Natural killer cell (primary cell): ENCODE measurements at regions not wholly inside any gene's neighbourhood (a gene's known extent, or its start where the extent isn't known, plus 50 kb on each side); places are given as distances from the start of the nearest gene placed in this dataset.

Experiments
- ATAC-seq, 3 donors: fragments of 150-1000 bp in 2 of 3; fragments of 200-7000 bp in 1 of 3; cut with Tn5 transposase; 1 replicate in 1 of 3; 2 replicates in 2 of 3; pipeline ENCODE4 v1.10.0; 2021; ENCODE audit warnings: mild to moderate bottlenecking in 2 of 3, moderate library complexity in 2 of 3
- DNase-seq, 2 donors: peaks; one replicate each; pipeline versions ENCODE4 v3.0.0 to v3.0.0-alpha.2; 2013 to 2021; ENCODE audit warnings: mixed read lengths in 1 of 2
- H3K27ac ChIP-seq: one replicate; pipeline ENCODE4 v1.5.1; 2013; ENCODE audit warnings: mild to moderate bottlenecking, low read length
- H3K27me3 ChIP-seq: one replicate; pipeline ENCODE4 v1.6.1; 2013; ENCODE audit warnings: low read length; ENCODE audit not compliant: control insufficient read depth, insufficient read depth
- H3K36me3 ChIP-seq: one replicate; pipeline ENCODE4 v1.6.1; 2013; ENCODE audit warnings: low read length; ENCODE audit not compliant: control insufficient read depth, insufficient read depth
- H3K4me1 ChIP-seq: one replicate; pipeline ENCODE4 v1.6.1; 2013; ENCODE audit warnings: low read length; ENCODE audit not compliant: control insufficient read depth, insufficient read depth
- H3K4me3 ChIP-seq: one replicate; pipeline ENCODE4 v1.5.1; 2013; ENCODE audit warnings: low read length
- H3K9me3 ChIP-seq: one replicate; pipeline ENCODE4 v1.6.1; 2013; ENCODE audit warnings: low read length; ENCODE audit not compliant: control insufficient read depth, insufficient read depth
- H3K27ac Mint-ChIP-seq, 2 donors: one replicate each; pipeline ENCODE4 v1.8.0; 2022; ENCODE audit warnings: mild to moderate bottlenecking in 2 of 2, mixed read lengths in 2 of 2, moderate library complexity in 1 of 2
- H3K27me3 Mint-ChIP-seq, 2 donors: one replicate each; pipeline ENCODE4 v1.8.0; 2022; ENCODE audit warnings: low read depth in 2 of 2, mixed read lengths in 2 of 2
- H3K36me3 Mint-ChIP-seq: one replicate; pipeline ENCODE4 v1.8.0; 2022; ENCODE audit warnings: mixed read lengths
- H3K4me1 Mint-ChIP-seq, 2 donors: one replicate each; pipeline ENCODE4 v1.8.0; 2022; ENCODE audit warnings: mixed read lengths in 2 of 2
- H3K4me3 Mint-ChIP-seq: one replicate; pipeline ENCODE4 v1.8.0; 2022; ENCODE audit warnings: mild to moderate bottlenecking, moderate library complexity, mixed read lengths
- H3K9me3 Mint-ChIP-seq, 2 donors: one replicate each; pipeline ENCODE4 v1.8.0; 2022; ENCODE audit warnings: mixed read lengths in 2 of 2
- WGBS: methylation state at CpG from one replicate; pipeline ENCODE4 v1.1.7; 2013; ENCODE audit warnings: missing lambda C conversion rate; ENCODE audit not compliant: insufficient coverage; 5-methylcytosine and 5-hydroxymethylcytosine counted together
- intact Hi-C: fragments of 100-400 bp; cut with micrococcal nuclease; formaldehyde crosslinking; loops from one replicate; pipeline ENCODE4 v1.14.2; 2022
- TF ChIP-seq, protein P1 (sequence below): fragments of 200-600 bp; IDR thresholded peaks from one replicate; pipeline ENCODE4 v1.8.0; 2022; ENCODE audit warnings: antibody characterized with exemption

DNA sequence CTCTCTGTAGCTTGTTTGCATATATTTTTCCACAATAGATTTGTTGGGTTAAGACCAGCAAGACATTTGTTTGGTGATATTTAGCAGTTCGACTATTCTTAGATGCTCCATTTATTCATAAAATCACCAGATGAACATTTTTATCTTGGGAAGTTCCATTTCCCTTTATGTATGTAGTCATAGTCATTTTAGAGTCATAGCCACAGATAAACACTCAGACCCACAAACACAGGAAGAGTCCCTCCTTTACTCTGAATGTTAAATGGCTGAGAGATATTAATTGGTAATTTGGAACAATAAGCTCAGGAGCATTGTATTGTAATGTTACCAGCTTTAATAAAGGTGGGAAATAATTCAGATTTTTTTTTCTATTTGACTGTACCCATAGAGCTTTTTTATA lies 1608.7 kb downstream of the STIM2 start:
- H3K4me1 Mint-ChIP-seq: no peaks in the 10 kb centered on the region
- H3K9me3 Mint-ChIP-seq: peaks cover 9 to 14% of the 10 kb centered on the region in 2 donors
- no peak overlapping the region for H3K27ac ChIP-seq
- H3K4me3 ChIP-seq: no peak overlapping the region
- H3K36me3 ChIP-seq: no peaks in the 10 kb centered on the region
- TF ChIP-seq, protein P1, sequence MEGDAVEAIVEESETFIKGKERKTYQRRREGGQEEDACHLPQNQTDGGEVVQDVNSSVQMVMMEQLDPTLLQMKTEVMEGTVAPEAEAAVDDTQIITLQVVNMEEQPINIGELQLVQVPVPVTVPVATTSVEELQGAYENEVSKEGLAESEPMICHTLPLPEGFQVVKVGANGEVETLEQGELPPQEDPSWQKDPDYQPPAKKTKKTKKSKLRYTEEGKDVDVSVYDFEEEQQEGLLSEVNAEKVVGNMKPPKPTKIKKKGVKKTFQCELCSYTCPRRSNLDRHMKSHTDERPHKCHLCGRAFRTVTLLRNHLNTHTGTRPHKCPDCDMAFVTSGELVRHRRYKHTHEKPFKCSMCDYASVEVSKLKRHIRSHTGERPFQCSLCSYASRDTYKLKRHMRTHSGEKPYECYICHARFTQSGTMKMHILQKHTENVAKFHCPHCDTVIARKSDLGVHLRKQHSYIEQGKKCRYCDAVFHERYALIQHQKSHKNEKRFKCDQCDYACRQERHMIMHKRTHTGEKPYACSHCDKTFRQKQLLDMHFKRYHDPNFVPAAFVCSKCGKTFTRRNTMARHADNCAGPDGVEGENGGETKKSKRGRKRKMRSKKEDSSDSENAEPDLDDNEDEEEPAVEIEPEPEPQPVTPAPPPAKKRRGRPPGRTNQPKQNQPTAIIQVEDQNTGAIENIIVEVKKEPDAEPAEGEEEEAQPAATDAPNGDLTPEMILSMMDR: no peak
- no peaks in the 10 kb centered on the region for H3K27me3 ChIP-seq
- no peaks in the 10 kb centered on the region for H3K36me3 Mint-ChIP-seq
- no peaks in the 10 kb centered on the region for H3K9me3 ChIP-seq
- intact Hi-C loops: no loop called here
- WGBS: no CpG with 5 or more reads among the region's 1 CpG
- H3K4me1 ChIP-seq: no peaks in the 10 kb centered on the region
- no peaks in the 10 kb centered on the region for H3K27me3 Mint-ChIP-seq
- no peak overlapping the region for H3K4me3 Mint-ChIP-seq
- no peak for ATAC-seq
- no peak for DNase-seq
- no peak overlapping the region for H3K27ac Mint-ChIP-seq

DNA sequence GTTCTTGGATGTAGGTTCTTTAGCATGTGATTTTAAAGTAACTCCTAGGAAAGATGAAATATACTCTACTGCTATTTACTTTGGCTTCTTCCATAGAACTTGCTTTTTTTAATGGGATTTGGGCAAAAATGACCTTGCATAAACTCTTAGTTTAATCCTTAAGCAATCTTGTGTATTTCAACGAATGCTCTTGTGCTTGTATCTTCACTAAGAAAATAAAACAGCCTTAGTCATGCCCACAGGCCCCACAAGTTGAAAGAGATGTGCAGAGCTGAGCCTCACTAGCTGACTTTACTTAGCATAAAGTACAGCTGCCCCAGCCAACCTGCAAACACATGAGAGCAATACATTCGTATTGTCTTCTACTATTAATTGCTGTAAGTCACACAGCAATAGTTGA lies 1609.2 kb downstream of the STIM2 start:
- Histone ChIP-seq H3K4me3 (no peak overlapping the region), H3K27me3 (no peaks in the 10 kb centered on the region), H3K27ac (no peak overlapping the region), H3K36me3 (no peaks in the 10 kb centered on the region), H3K4me1 (no peaks in the 10 kb centered on the region), H3K9me3 (no peaks in the 10 kb centered on the region)
- ATAC-seq: no peak
- Mint-ChIP-seq H3K4me3 (no peak overlapping the region), H3K27me3 (no peaks in the 10 kb centered on the region), H3K4me1 (no peaks in the 10 kb centered on the region), H3K9me3 (peaks cover 9 to 14% of the 10 kb centered on the region in 2 donors), H3K27ac (no peak overlapping the region), H3K36me3 (no peaks in the 10 kb centered on the region)
- 93% methylated on average over 2 of the region's 2 CpGs for WGBS
- DNase-seq: no peak
- intact Hi-C loops: no loop called here
- TF ChIP-seq, protein P1: no peak

DNA sequence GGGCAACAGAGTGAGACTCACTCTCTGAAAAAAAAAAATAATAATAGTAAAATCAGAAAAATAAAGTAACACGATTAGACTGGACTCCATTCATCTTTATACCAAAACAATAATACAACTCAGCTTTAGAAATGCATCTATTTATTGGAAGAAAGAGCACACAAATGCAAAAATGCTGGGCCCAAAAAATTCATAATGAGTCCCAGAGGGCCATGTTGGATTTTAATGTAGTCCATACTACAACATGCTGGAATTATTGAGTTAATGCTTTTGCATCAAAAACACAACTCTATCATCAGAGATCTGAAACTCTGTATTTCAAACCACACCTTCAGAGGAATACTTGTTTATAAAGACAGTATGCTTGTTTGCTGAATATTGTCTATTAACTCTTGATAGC lies 1614.7 kb downstream of the STIM2 start:
- WGBS: no CpG with 5 or more reads among the region's 1 CpG
- H3K4me1 Mint-ChIP-seq: no peaks in the 10 kb centered on the region
- no peak for ATAC-seq

DNA sequence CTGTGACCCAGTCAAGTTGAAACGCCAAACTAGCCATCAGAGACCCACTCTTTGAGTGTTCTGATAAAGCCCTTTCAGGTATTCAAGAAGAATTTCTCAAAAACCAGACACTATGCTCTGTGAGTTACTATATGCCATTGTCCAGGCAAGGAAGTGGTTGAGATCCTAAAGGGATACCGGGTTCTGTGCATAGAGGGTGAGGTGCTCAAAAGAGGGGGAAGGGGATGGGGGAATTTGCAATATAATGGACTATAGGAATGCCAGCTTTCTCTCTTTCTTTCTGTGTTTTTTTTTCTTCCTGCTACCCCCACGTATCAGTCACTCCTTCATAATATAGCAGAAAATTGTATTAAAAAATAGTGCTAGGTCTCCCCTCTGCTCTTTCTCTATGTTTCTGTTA lies 1619.0 kb downstream of the STIM2 start:
- Histone ChIP-seq H3K27ac (no peak overlapping the region), H3K36me3 (no peaks in the 10 kb centered on the region), H3K27me3 (no peaks in the 10 kb centered on the region), H3K4me1 (no peaks in the 10 kb centered on the region), H3K9me3 (peaks cover 2% of the 10 kb centered on the region), H3K4me3 (no peak overlapping the region)
- 71% methylated on average over 2 of the region's 3 CpGs for WGBS
- Mint-ChIP-seq H3K9me3 (peaks cover 6 to 13% of the 10 kb centered on the region in 2 donors), H3K27me3 (no peaks in the 10 kb centered on the region), H3K27ac (no peak overlapping the region), H3K4me3 (no peak overlapping the region), H3K36me3 (peaks cover 5% of the 10 kb centered on the region), H3K4me1 (no peaks in the 10 kb centered on the region)
- ATAC-seq (no peak), DNase-seq (no peak)
- intact Hi-C loops: no loop called here
- TF ChIP-seq, protein P1: no peak

More for the DNA sequence above, 1614.7 kb downstream of the STIM2 start:
- peaks cover 10 to 15% of the 10 kb centered on the region in 2 donors for H3K9me3 Mint-ChIP-seq
- no peak overlapping the region for H3K4me3 ChIP-seq
- intact Hi-C loops: no loop called here
- H3K27ac ChIP-seq: no peak overlapping the region
- no peak for DNase-seq
- peaks cover 2% of the 10 kb centered on the region for H3K9me3 ChIP-seq
- H3K4me3 Mint-ChIP-seq: no peak overlapping the region
- no peaks in the 10 kb centered on the region for H3K27me3 ChIP-seq
- no peaks in the 10 kb centered on the region for H3K27me3 Mint-ChIP-seq
- H3K36me3 ChIP-seq: no peaks in the 10 kb centered on the region
- TF ChIP-seq, protein P1: no peak
- no peaks in the 10 kb centered on the region for H3K4me1 ChIP-seq
- no peak overlapping the region for H3K27ac Mint-ChIP-seq
- peaks cover 5% of the 10 kb centered on the region for H3K36me3 Mint-ChIP-seq
